ENCODE measurements at regions not wholly inside any gene's neighbourhood (a gene's known extent, or its start where the extent isn't known, plus 50 kb on each side); places are given as distances from the start of the nearest gene placed in this dataset.

GRCh38 chr22:48857202-48857805, 970.4 kb downstream of the BRD1 start:
- TF ChIP-seq, protein P1, sequence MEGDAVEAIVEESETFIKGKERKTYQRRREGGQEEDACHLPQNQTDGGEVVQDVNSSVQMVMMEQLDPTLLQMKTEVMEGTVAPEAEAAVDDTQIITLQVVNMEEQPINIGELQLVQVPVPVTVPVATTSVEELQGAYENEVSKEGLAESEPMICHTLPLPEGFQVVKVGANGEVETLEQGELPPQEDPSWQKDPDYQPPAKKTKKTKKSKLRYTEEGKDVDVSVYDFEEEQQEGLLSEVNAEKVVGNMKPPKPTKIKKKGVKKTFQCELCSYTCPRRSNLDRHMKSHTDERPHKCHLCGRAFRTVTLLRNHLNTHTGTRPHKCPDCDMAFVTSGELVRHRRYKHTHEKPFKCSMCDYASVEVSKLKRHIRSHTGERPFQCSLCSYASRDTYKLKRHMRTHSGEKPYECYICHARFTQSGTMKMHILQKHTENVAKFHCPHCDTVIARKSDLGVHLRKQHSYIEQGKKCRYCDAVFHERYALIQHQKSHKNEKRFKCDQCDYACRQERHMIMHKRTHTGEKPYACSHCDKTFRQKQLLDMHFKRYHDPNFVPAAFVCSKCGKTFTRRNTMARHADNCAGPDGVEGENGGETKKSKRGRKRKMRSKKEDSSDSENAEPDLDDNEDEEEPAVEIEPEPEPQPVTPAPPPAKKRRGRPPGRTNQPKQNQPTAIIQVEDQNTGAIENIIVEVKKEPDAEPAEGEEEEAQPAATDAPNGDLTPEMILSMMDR (IDR thresholded peaks at IDR 0.05; ENCODE audit: low read depth, low read length), result no peak
- TF ChIP-seq POLR2A (IDR thresholded peaks at IDR 0.05; ENCODE audit: extremely low read depth, insufficient read length) (no peak), MYC (IDR thresholded peaks at IDR 0.05; ENCODE audit: low read depth, low read length) (no peak)

Measured in NB4 (cell line).